Keratinocyte (primary cell): ENCODE measurements at regions not wholly inside any gene's neighbourhood (a gene's known extent, or its start where the extent isn't known, plus 50 kb on each side); places are given as distances from the start of the nearest gene placed in this dataset.

ENCODE experiments used
- DNase-seq: peaks from one replicate; pipeline ENCODE4 v3.0.0-alpha.2; 2011; ENCODE audit warnings: low read depth, missing footprints, low spot score
- FAIRE-seq: peaks from 2 replicates; lab custom pipeline; 2011; peaks lifted over from hg19 to GRCh38; lab: Jason Lieb, UNC
- H2AFZ ChIP-seq: 2 replicates; pipeline ENCODE4 v1.6.0; 2012; ENCODE audit warnings: low read length, control low read depth, inconsistent platforms; ENCODE audit not compliant: control insufficient read depth
- H3K27ac ChIP-seq: 2 replicates; pipeline ENCODE4 v1.5.1; 2011; ENCODE audit warnings: low read length; ENCODE audit not compliant: control insufficient read depth, insufficient read depth
- H3K27me3 ChIP-seq: 3 replicates; pipeline ENCODE4 v1.6.0; 2011; ENCODE audit warnings: low read length; ENCODE audit not compliant: control insufficient read depth, insufficient read depth; ENCODE audit errors: extremely low read depth
- H3K36me3 ChIP-seq, 2 experiments: 2 replicates in 1 of 2; 3 replicates in 1 of 2; pipeline ENCODE4 v1.5.1; 2011; ENCODE audit warnings: low read length in 2 of 2, mild to moderate bottlenecking in 1 of 2; ENCODE audit not compliant: control insufficient read depth in 2 of 2, insufficient read depth in 2 of 2; ENCODE audit errors: extremely low read depth in 1 of 2
- H3K4me1 ChIP-seq: 3 replicates; pipeline ENCODE4 v1.5.1; 2011; ENCODE audit warnings: low read length; ENCODE audit not compliant: control insufficient read depth, insufficient read depth; ENCODE audit errors: extremely low read depth
- H3K4me2 ChIP-seq: 3 replicates; pipeline ENCODE4 v1.6.0; 2011; ENCODE audit warnings: low read depth, low read length; ENCODE audit not compliant: control insufficient read depth, insufficient read depth; ENCODE audit errors: extremely low read depth
- H3K4me3 ChIP-seq, 3 experiments: fragments of 200-600 bp in 1 of 3; sonication (generic) in 1 of 3; 2 replicates in 2 of 3; 3 replicates in 1 of 3; pipeline ENCODE4 v1.5.1; 2011 to 2016; ENCODE audit warnings: low read length in 3 of 3, mild to moderate bottlenecking in 3 of 3, control low read depth in 2 of 3, inconsistent platforms in 1 of 3, low read depth in 1 of 3, mixed read lengths in 1 of 3, mixed run types in 1 of 3, moderate library complexity in 1 of 3; ENCODE audit not compliant: control insufficient read depth in 2 of 3, insufficient read depth in 2 of 3; ENCODE audit errors: extremely low read depth in 1 of 3
- H3K79me2 ChIP-seq: 2 replicates; pipeline ENCODE4 v1.6.0; 2012; ENCODE audit warnings: low read length; ENCODE audit not compliant: control insufficient read depth, insufficient read depth
- H3K9ac ChIP-seq: 3 replicates; pipeline ENCODE4 v1.6.0; 2011; ENCODE audit warnings: low read length; ENCODE audit not compliant: control insufficient read depth, insufficient read depth; ENCODE audit errors: extremely low read depth
- H3K9me1 ChIP-seq: 3 replicates; pipeline ENCODE4 v1.6.0; 2011; ENCODE audit warnings: low read length; ENCODE audit not compliant: control insufficient read depth, insufficient read depth; ENCODE audit errors: extremely low read depth
- H3K9me3 ChIP-seq: 2 replicates; pipeline ENCODE4 v1.5.1; 2012; ENCODE audit warnings: low read depth, low read length; ENCODE audit not compliant: control insufficient read depth
- H4K20me1 ChIP-seq: 3 replicates; pipeline ENCODE4 v1.6.0; 2011; ENCODE audit warnings: low read length; ENCODE audit not compliant: control insufficient read depth, insufficient read depth; ENCODE audit errors: extremely low read depth
- CTCF ChIP-seq, 3 experiments: IDR thresholded peaks in 1 of 3; conservative IDR thresholded peaks in 1 of 3; optimal IDR thresholded peaks in 1 of 3; 2 replicates in 2 of 3; 3 replicates in 1 of 3; pipeline versions ENCODE3 to v1.5.1; 2011; ENCODE audit warnings: low read length in 3 of 3, mild to moderate bottlenecking in 3 of 3, moderate library complexity in 2 of 3, control low read depth in 1 of 3, inconsistent platforms in 1 of 3; ENCODE audit not compliant: insufficient read depth in 2 of 3; ENCODE audit errors: extremely low read depth in 1 of 3
- EZH2 ChIP-seq: IDR thresholded peaks from one replicate; pipeline ENCODE4 v1.6.1; 2012; ENCODE audit warnings: inconsistent platforms, mild to moderate bottlenecking, low read length, moderate library complexity
- dilution Hi-C: fragments of 300-500 bp; cut with MboI; formaldehyde crosslinking; loops from one replicate; pipeline ENCODE4 v1.7.0; 2020; ENCODE audit warnings: low sequenced_read_pairs; ENCODE audit not compliant: extremely low pct_ligation_motif_present

GRCh38 chr12:105878964-105879363 is 259.8 kb downstream of the NUAK1 start:
- TF ChIP-seq EZH2 (no peak), CTCF (optimal IDR thresholded peaks at IDR 0.05 in 1 of 3, IDR thresholded peaks at IDR 0.05 in 1 of 3, conservative IDR thresholded peaks at IDR 0.05 in 1 of 3; ENCODE audit: extremely low read depth in 1 of 3, insufficient read depth in 2 of 3, low read length in 3 of 3) (no peak)
- Histone ChIP-seq H3K9me1 (no peaks in the 10 kb centered on the region), H3K79me2 (no peaks in the 10 kb centered on the region), H4K20me1 (no peaks in the 10 kb centered on the region), H3K4me1 (no peaks in the 10 kb centered on the region), H3K4me3 (no peak overlapping the region), H3K4me2 (no peak overlapping the region), H3K27ac (no peak overlapping the region), H3K27me3 (no peaks in the 10 kb centered on the region), H3K36me3 (no peaks in the 10 kb centered on the region), H3K9ac (no peak overlapping the region), H3K9me3 (no peaks in the 10 kb centered on the region), H2AFZ (no peak overlapping the region)
- DNase-seq (no peak), FAIRE-seq (no peak)
- dilution Hi-C loops = no loop called here

- Histone ChIP-seq H3K4me2 (no peak overlapping the region), H3K79me2 (no peaks in the 10 kb centered on the region), H3K9ac (no peak overlapping the region), H2AFZ (no peak overlapping the region), H3K27me3 (no peaks in the 10 kb centered on the region), H3K9me1 (no peaks in the 10 kb centered on the region), H3K4me1 (no peaks in the 10 kb centered on the region), H3K36me3 (no peaks in the 10 kb centered on the region), H3K27ac (no peak overlapping the region), H4K20me1 (no peaks in the 10 kb centered on the region), H3K9me3 (no peaks in the 10 kb centered on the region), H3K4me3 (no peak overlapping the region)
- DNase-seq (no peak), FAIRE-seq (no peak)
- no peak for TF ChIP-seq CTCF (optimal IDR thresholded peaks at IDR 0.05 in 1 of 3, IDR thresholded peaks at IDR 0.05 in 1 of 3, conservative IDR thresholded peaks at IDR 0.05 in 1 of 3; ENCODE audit: extremely low read depth in 1 of 3, insufficient read depth in 2 of 3, low read length in 3 of 3)
- no peak for TF ChIP-seq EZH2
- dilution Hi-C loops = no loop called here
Measured at GRCh38 chr12:105880824-105881388, 257.8 kb downstream of the NUAK1 start.
